GM12878 (cell line): ENCODE measurements at regions not wholly inside any gene's neighbourhood (a gene's known extent, or its start where the extent isn't known, plus 50 kb on each side); places are given as distances from the start of the nearest gene placed in this dataset.

ENCODE experiments used
- ATAC-seq: fragments of 200-7000 bp; cut with Tn5 transposase; 3 replicates; pipeline ENCODE4 v1.9.1; 2020; ENCODE audit warnings: mild to moderate bottlenecking, moderate library complexity
- BruUV-seq: library from RNA; stranded (reverse); fragments of 400-500 nt; replicated peaks from 2 replicates; lab custom pipeline; 2021; lab: Mats Ljungman, UMichigan
- CTCF ChIA-PET: fragments of 300-600 bp; sonication (Branson Sonifier 250); formaldehyde crosslinking; extraction: SDS; loops from one replicate; lab custom pipeline; 2021; ENCODE audit warnings: inconsistent platforms; lab: Yijun Ruan, JAX
- POLR2A ChIA-PET: fragments of 350-600 bp; formaldehyde crosslinking; extraction: SDS; loops from one replicate; lab custom pipeline; 2021; ENCODE audit warnings: inconsistent platforms; lab: Charles Lee
- RAD21 ChIA-PET: fragments of 300-600 bp; sonication (Branson Sonifier 250); formaldehyde crosslinking; loops from one replicate; lab custom pipeline; 2023; ENCODE audit warnings: antibody characterized with exemption; ENCODE audit not compliant: unreplicated experiment; lab: Charles Lee
- SMC1A ChIA-PET: fragments of 300-600 bp; sonication (Branson Sonifier 250); formaldehyde crosslinking; loops from one replicate; lab custom pipeline; 2023; ENCODE audit not compliant: unreplicated experiment, uncharacterized antibody; lab: Charles Lee
- DNase-seq: peaks from one replicate; pipeline ENCODE4 v3.0.0-alpha.2; 2011; ENCODE audit warnings: low read depth, low spot score
- FAIRE-seq: peaks from 3 replicates; lab custom pipeline; 2011; peaks lifted over from hg19 to GRCh38; lab: Jason Lieb, UNC
- H2AFZ ChIP-seq: 2 replicates; pipeline ENCODE4 v1.6.0; 2011; ENCODE audit warnings: low read depth, low read length, control low read depth; ENCODE audit not compliant: control insufficient read depth
- H3K27ac ChIP-seq: 2 replicates; pipeline ENCODE4 v1.5.1; 2011; ENCODE audit warnings: control low read depth; ENCODE audit not compliant: control insufficient read depth, insufficient read depth
- H3K27me3 ChIP-seq, 2 experiments: replicated peaks in 1 of 2; 2 replicates each; pipeline versions ENCODE4 v1.6.0 to v1.6.1; 2011; ENCODE audit warnings: low read length in 1 of 2; ENCODE audit not compliant: control insufficient read depth in 2 of 2, insufficient read depth in 2 of 2
- H3K36me3 ChIP-seq, 2 experiments: 2 replicates each; pipeline ENCODE4 v1.5.1; 2011; ENCODE audit warnings: low read length in 1 of 2; ENCODE audit not compliant: control insufficient read depth in 2 of 2, insufficient read depth in 2 of 2
- H3K4me1 ChIP-seq: 2 replicates; pipeline ENCODE4 v1.6.1; 2011; ENCODE audit warnings: mild to moderate bottlenecking, low read length, moderate library complexity, mixed read lengths; ENCODE audit not compliant: control insufficient read depth, insufficient read depth
- H3K4me2 ChIP-seq: 2 replicates; pipeline ENCODE4 v1.6.0; 2011; ENCODE audit warnings: control low read depth; ENCODE audit not compliant: control insufficient read depth, insufficient read depth
- H3K4me3 ChIP-seq: fragments of 200-600 bp; sonication (generic); 2 replicates; pipeline ENCODE4 v1.5.1; 2016
- H3K79me2 ChIP-seq: 2 replicates; pipeline ENCODE4 v1.6.0; 2011; ENCODE audit warnings: low read length; ENCODE audit not compliant: control insufficient read depth, insufficient read depth
- H3K9ac ChIP-seq: 2 replicates; pipeline ENCODE4 v1.8.0; 2011; ENCODE audit warnings: low read length, control low read depth, mixed read lengths; ENCODE audit not compliant: control insufficient read depth, insufficient read depth
- H3K9me3 ChIP-seq: replicated peaks from 3 replicates; pipeline ENCODE4 v1.5.1; 2011; ENCODE audit warnings: mild to moderate bottlenecking, low read length; ENCODE audit not compliant: control insufficient read depth, insufficient read depth
- H4K20me1 ChIP-seq: 2 replicates; pipeline ENCODE4 v1.6.0; 2011; ENCODE audit not compliant: control insufficient read depth, insufficient read depth
- CHD1 ChIP-seq: IDR thresholded peaks from 2 replicates; pipeline ENCODE4 v1.6.1; 2012; ENCODE audit warnings: low read depth, low read length, improper control_type of control experiment
- CHD2 ChIP-seq: IDR thresholded peaks from 2 replicates; pipeline ENCODE4 v1.6.1; 2011; ENCODE audit warnings: low read depth, low read length, improper control_type of control experiment, borderline replicate concordance
- GABPA ChIP-seq: IDR thresholded peaks from 2 replicates; pipeline ENCODE4 v1.6.1; 2014; ENCODE audit warnings: antibody characterized with exemption, low read depth, mild to moderate bottlenecking, inconsistent platforms
- GATAD2B ChIP-seq: fragments of 450-650 bp; conservative IDR thresholded peaks from 2 replicates; pipeline ENCODE4 v1.6.1; 2017; ENCODE audit warnings: low read depth, mild to moderate bottlenecking, moderate library complexity
- IKZF1 ChIP-seq: fragments of 450-650 bp; conservative IDR thresholded peaks from 2 replicates; pipeline ENCODE4 v1.6.1; 2017; ENCODE audit warnings: antibody characterized with exemption, mild to moderate bottlenecking
- NFXL1 ChIP-seq: fragments of 450-650 bp; IDR thresholded peaks from 2 replicates; pipeline ENCODE4 v1.6.1; 2017; ENCODE audit warnings: antibody characterized with exemption, mild to moderate bottlenecking, borderline replicate concordance
- RCOR1 ChIP-seq: conservative IDR thresholded peaks from 2 replicates; pipeline ENCODE4 v1.6.1; 2012; ENCODE audit warnings: low read depth, low read length, improper control_type of control experiment
- SIX5 ChIP-seq: IDR thresholded peaks from 2 replicates; pipeline ENCODE4 v1.6.1; 2011; ENCODE audit warnings: mild to moderate bottlenecking, low read depth, low read length, moderate library complexity; ENCODE audit not compliant: severe bottlenecking
- SMAD5 ChIP-seq: IDR thresholded peaks from 2 replicates; pipeline ENCODE4 v1.6.1; 2016; ENCODE audit warnings: antibody characterized with exemption, low read depth
- WGBS: methylation state at CpG from one replicate; pipeline ENCODE4 v1.1.6; 2016; ENCODE audit warnings: low lambda C conversion rate; ENCODE audit not compliant: insufficient replicate concordance, insufficient coverage; ENCODE audit errors: missing lambda C conversion rate; 5-methylcytosine and 5-hydroxymethylcytosine counted together
- in situ Hi-C: fragments of 300-500 bp; cut with MboI; formaldehyde crosslinking; loops from 9 replicates; pipeline ENCODE4 v1.14.3; 2018; ENCODE audit warnings: mixed read lengths
- intact Hi-C: fragments of 100-400 bp; cut with micrococcal nuclease; formaldehyde crosslinking; loops from one replicate; pipeline ENCODE4 v1.14.2; 2022; ENCODE audit not compliant: unreplicated experiment
- TF ChIP-seq, protein P1 (sequence below): IDR thresholded peaks from 2 replicates; pipeline ENCODE4 v1.6.1; 2012; ENCODE audit warnings: mild to moderate bottlenecking, low read depth, low read length

DNA sequence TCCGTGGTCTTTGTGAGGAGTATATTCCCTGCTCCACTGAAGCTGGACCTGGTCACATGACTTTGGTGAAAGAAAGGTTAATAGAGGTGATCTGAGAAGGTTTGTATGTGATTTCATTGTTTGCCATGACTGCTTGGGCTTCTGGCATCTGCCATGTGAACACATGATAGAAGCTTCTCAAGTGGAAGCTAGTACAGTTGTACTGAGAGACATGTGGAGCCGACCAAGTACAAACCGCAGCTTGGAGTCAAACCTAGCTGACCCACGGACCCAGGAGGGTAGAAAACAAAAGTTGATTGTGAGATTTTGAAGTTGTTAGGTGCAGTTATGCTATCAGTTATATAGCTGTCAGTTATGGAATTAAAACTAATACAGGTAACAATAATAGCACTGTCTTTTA, 140.4 kb downstream of the CARTPT start:
- Histone ChIP-seq H3K4me2 (no peak overlapping the region), H3K79me2 (no peaks in the 10 kb centered on the region), H3K27ac (no peak overlapping the region), H3K4me1 (no peaks in the 10 kb centered on the region), H2AFZ (no peak overlapping the region), H3K36me3 (no peaks in the 10 kb centered on the region), H3K9ac (no peak overlapping the region), H3K9me3 (no peaks in the 10 kb centered on the region; the same call in 2 of the 3 replicates), H3K4me3 (no peak overlapping the region), H3K27me3 (no peaks in the 10 kb centered on the region), H4K20me1 (no peaks in the 10 kb centered on the region)
- 10% methylated on average over 4 of the region's 4 CpGs for WGBS
- POLR2A ChIA-PET: no interaction called here
- SMC1A ChIA-PET: interaction anchor here (1.2 kb wide), 1 partner anchor 12 kb away, joined by 3 read pairs; no protein-coding TSS in a partner anchor
- CTCF ChIA-PET: no interaction called here
- no peak for DNase-seq
- intact Hi-C loops: no loop called here
- no peak for FAIRE-seq
- in situ Hi-C loops: no loop called here
- RAD21 ChIA-PET: no interaction called here
- no TSS peak for BruUV-seq
- TF ChIP-seq GATAD2B (no peak), CHD2 (no peak), RCOR1 (no peak), NFXL1 (no peak), CHD1 (no peak), SMAD5 (no peak), SIX5 (no peak), GABPA (no peak), IKZF1 (no peak)
- TF ChIP-seq, protein P1, sequence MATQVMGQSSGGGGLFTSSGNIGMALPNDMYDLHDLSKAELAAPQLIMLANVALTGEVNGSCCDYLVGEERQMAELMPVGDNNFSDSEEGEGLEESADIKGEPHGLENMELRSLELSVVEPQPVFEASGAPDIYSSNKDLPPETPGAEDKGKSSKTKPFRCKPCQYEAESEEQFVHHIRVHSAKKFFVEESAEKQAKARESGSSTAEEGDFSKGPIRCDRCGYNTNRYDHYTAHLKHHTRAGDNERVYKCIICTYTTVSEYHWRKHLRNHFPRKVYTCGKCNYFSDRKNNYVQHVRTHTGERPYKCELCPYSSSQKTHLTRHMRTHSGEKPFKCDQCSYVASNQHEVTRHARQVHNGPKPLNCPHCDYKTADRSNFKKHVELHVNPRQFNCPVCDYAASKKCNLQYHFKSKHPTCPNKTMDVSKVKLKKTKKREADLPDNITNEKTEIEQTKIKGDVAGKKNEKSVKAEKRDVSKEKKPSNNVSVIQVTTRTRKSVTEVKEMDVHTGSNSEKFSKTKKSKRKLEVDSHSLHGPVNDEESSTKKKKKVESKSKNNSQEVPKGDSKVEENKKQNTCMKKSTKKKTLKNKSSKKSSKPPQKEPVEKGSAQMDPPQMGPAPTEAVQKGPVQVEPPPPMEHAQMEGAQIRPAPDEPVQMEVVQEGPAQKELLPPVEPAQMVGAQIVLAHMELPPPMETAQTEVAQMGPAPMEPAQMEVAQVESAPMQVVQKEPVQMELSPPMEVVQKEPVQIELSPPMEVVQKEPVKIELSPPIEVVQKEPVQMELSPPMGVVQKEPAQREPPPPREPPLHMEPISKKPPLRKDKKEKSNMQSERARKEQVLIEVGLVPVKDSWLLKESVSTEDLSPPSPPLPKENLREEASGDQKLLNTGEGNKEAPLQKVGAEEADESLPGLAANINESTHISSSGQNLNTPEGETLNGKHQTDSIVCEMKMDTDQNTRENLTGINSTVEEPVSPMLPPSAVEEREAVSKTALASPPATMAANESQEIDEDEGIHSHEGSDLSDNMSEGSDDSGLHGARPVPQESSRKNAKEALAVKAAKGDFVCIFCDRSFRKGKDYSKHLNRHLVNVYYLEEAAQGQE: no peak
- no peak for ATAC-seq
